ENCODE measurements at regions not wholly inside any gene's neighbourhood (a gene's known extent, or its start where the extent isn't known, plus 50 kb on each side); places are given as distances from the start of the nearest gene placed in this dataset.

- TF ChIP-seq CTCF (IDR thresholded peaks at IDR 0.05): no peak
- no peaks in the 10 kb centered on the region for H3K36me3 Mint-ChIP-seq
- peaks cover 2 to 3% (median 3%) of the 10 kb centered on the region in 3 donors for H3K27me3 Mint-ChIP-seq (ENCODE audit: low read depth in 3 of 3)
- no peaks in the 10 kb centered on the region for H3K4me1 Mint-ChIP-seq
- DNase-seq: no peak
- Histone ChIP-seq H3K27me3 (ENCODE audit: control insufficient read depth in 2 of 2, insufficient read depth in 2 of 2, low read length in 2 of 2) (no peaks in the 10 kb centered on the region), H4K20me1 (ENCODE audit: insufficient read depth, low read length) (no peaks in the 10 kb centered on the region), H3K36me3 (replicated peaks in 1 of 2; ENCODE audit: control insufficient read depth in 1 of 2, insufficient read depth in 2 of 2, low read length in 2 of 2) (no peaks in the 10 kb centered on the region), H3K4me1 (ENCODE audit: control insufficient read depth in 1 of 2, insufficient read depth in 2 of 2, low read length in 2 of 2) (no peaks in the 10 kb centered on the region), H3K79me2 (ENCODE audit: insufficient read depth, low read length) (no peaks in the 10 kb centered on the region), H3K9ac (ENCODE audit: insufficient read depth, low read length, poor library complexity, severe bottlenecking) (no peak overlapping the region), H3K4me3 (replicated peaks in 1 of 3; ENCODE audit: low read depth in 2 of 3, low read length in 3 of 3) (no peak overlapping the region), H3K4me2 (replicated peaks; ENCODE audit: extremely low read depth, low read length, poor library complexity, severe bottlenecking) (no peak overlapping the region), H2AFZ (ENCODE audit: insufficient read depth, low read depth, low read length, poor library complexity, severe bottlenecking) (no peak overlapping the region), H3K27ac (ENCODE audit: low read depth in 1 of 2, low read length in 2 of 2) (no peak overlapping the region), H3K9me3 (replicated peaks in 1 of 2; ENCODE audit: control insufficient read depth in 1 of 2, insufficient read depth in 1 of 2, low read length in 2 of 2) (no peaks in the 10 kb centered on the region)
- H3K9me3 Mint-ChIP-seq: no peaks in the 10 kb centered on the region
- intact Hi-C loops (cut with micrococcal nuclease): no loop called here
- WGBS (ENCODE audit: insufficient coverage): no CpG with 5 or more reads among the region's 7 CpGs
- no peak overlapping the region for H3K27ac Mint-ChIP-seq
- H3K4me3 Mint-ChIP-seq: no peak overlapping the region
These were observed 444.9 kb upstream of the THBS1 start for GRCh38 chr15:39135989-39136388.

- no peaks in the 10 kb centered on the region for H3K9me3 ChIP-seq (replicated peaks in 1 of 2; ENCODE audit: control insufficient read depth in 1 of 2, insufficient read depth in 1 of 2, low read length in 2 of 2)
- 43% methylated on average over 1 of the region's 2 CpGs for WGBS (ENCODE audit: insufficient coverage)
- no peak for DNase-seq
- no peaks in the 10 kb centered on the region for H3K27me3 ChIP-seq (ENCODE audit: control insufficient read depth in 2 of 2, insufficient read depth in 2 of 2, low read length in 2 of 2)
- Mint-ChIP-seq H3K27ac (no peak overlapping the region), H3K4me1 (no peaks in the 10 kb centered on the region), H3K27me3 (ENCODE audit: low read depth in 3 of 3) (peaks cover 2 to 3% (median 3%) of the 10 kb centered on the region in 3 donors), H3K9me3 (peaks cover 0 to 2% (median 0%) of the 10 kb centered on the region in 7 donors), H3K4me3 (no peak overlapping the region), H3K36me3 (no peaks in the 10 kb centered on the region)
- H2AFZ ChIP-seq (ENCODE audit: insufficient read depth, low read depth, low read length, poor library complexity, severe bottlenecking): no peak overlapping the region
- H3K79me2 ChIP-seq (ENCODE audit: insufficient read depth, low read length): no peaks in the 10 kb centered on the region
- H3K4me3 ChIP-seq (replicated peaks in 1 of 3; ENCODE audit: low read depth in 2 of 3, low read length in 3 of 3): no peak overlapping the region
- intact Hi-C loops (cut with micrococcal nuclease): no loop called here
- no peak for TF ChIP-seq CTCF (IDR thresholded peaks at IDR 0.05)
- H3K36me3 ChIP-seq (replicated peaks in 1 of 2; ENCODE audit: control insufficient read depth in 1 of 2, insufficient read depth in 2 of 2, low read length in 2 of 2): no peaks in the 10 kb centered on the region
- no peak overlapping the region for H3K27ac ChIP-seq (ENCODE audit: low read depth in 1 of 2, low read length in 2 of 2)
- no peak overlapping the region for H3K4me2 ChIP-seq (replicated peaks; ENCODE audit: extremely low read depth, low read length, poor library complexity, severe bottlenecking)
- no peaks in the 10 kb centered on the region for H3K4me1 ChIP-seq (ENCODE audit: control insufficient read depth in 1 of 2, insufficient read depth in 2 of 2, low read length in 2 of 2)
- no peak overlapping the region for H3K9ac ChIP-seq (ENCODE audit: insufficient read depth, low read length, poor library complexity, severe bottlenecking)
- H4K20me1 ChIP-seq (ENCODE audit: insufficient read depth, low read length): no peaks in the 10 kb centered on the region
These were observed 441.3 kb upstream of the THBS1 start for GRCh38 chr15:39139431-39140059.
